HG02981 (cell line): ENCODE measurements at regions not wholly inside any gene's neighbourhood (a gene's known extent, or its start where the extent isn't known, plus 50 kb on each side); places are given as distances from the start of the nearest gene placed in this dataset.
"Not testable (repeated sequence)": the region's sequence is repeated elsewhere in the genome, so short reads cannot be mapped to it uniquely, and the experiment has no call there.

Experiments
- ATAC-seq: cut with Tn5 transposase; IDR thresholded peaks from one replicate; pipeline ENCODE4 v1.9.1; 2021; ENCODE audit warnings: mild to moderate bottlenecking, moderate library complexity; ENCODE audit not compliant: unreplicated experiment

GRCh38 chr14:87261621-87262020 lies 731.4 kb downstream of the GALC start:
- no peak for ATAC-seq

- no peak for ATAC-seq
Measured at GRCh38 chr14:87260460-87260859, 732.5 kb downstream of the GALC start.

- ATAC-seq, result no peak
Measured at GRCh38 chr14:87257421-87257820, 735.6 kb downstream of the GALC start.

DNA sequence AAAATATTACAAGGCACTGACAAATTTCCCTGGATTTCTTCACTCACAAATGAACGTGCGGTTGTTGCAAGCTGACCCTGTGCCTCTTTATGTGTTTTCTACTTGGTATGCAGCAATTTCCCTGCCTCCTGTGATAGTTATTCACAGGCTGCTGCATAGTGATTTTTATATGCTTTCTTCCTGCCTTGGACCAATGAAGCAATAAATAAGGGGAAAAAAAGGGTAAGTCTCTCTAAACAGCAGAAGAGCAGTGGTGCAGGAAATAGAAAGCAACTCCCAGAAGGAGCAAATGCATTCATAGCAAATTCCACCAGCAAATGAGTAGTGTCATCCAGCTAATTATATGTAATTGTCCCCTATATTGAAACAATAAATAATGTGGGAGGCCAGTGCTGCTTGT lies 737.9 kb downstream of the GALC start:
- ATAC-seq, result no peak

- no peak for ATAC-seq
Measured at GRCh38 chr14:87254331-87254874, 738.6 kb downstream of the GALC start.

GRCh38 chr14:87253791-87254190 lies 739.2 kb downstream of the GALC start:
- not testable (repeated sequence) for ATAC-seq

DNA sequence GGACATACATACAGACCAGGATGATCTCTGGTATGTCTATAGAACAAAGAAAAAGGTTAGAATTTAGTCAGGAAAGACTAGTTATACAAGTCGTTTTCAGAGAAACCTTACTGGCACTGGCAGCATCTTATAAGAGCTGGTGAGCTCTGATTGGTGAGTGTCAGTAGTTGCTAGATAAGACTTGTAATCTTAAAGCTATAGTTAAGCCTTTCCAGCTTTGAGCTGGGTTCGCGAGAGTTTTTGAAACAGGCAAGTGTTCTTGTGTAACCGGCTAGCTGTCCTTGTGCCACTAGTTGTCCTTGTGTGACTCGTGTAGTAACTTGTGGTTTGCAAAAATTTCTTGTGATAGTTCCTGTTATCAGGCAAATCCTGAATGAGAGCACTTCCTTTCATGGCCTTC lies 740.9 kb downstream of the GALC start:
- ATAC-seq, result no peak

DNA sequence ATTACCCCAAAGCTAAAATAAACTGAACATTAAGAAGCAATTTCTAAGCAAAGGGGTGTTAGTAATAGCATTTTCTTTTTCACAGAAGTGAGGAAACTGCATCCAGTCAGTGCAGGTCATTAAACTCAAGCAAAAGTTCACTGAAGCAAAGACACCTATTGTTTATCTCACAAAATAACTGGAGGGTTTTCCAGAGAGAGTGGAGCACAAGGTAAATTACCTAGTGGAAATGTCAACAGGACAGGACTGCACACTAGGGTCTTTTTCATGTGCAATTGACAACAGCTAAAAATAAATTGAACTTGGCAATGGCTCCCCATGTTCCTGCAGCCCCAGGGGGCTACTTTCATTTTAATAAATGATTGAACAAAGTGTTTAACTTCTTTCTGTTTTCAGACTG lies 742.0 kb downstream of the GALC start:
- ATAC-seq, result no peak

- no peak for ATAC-seq
Measured at GRCh38 chr14:87241018-87241768, 751.8 kb downstream of the GALC start.

- ATAC-seq, result not testable (repeated sequence)
Measured at GRCh38 chr14:87240319-87240718, 752.7 kb downstream of the GALC start.

- no peak for ATAC-seq
Measured at GRCh38 chr14:87233806-87234384, 759.1 kb downstream of the GALC start.

DNA sequence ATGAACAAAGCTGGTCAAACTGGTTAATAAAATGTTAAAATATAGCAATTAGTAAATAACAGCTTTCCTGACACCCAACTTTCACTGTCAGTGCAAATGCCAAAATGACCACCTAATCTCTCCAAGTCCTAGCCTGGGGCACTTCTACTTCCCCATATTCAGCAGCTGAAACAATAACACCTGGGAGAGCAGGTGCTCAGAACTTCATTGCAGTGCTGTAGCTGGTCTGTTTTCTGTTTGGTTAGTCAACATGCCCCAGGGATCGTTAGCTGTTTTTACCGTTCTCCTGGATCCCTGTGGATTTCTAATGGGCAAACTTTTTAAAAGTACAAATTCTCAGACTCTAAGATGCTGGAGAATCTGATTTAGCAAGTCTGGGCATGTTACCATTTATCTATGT lies 759.7 kb downstream of the GALC start:
- no peak for ATAC-seq

DNA sequence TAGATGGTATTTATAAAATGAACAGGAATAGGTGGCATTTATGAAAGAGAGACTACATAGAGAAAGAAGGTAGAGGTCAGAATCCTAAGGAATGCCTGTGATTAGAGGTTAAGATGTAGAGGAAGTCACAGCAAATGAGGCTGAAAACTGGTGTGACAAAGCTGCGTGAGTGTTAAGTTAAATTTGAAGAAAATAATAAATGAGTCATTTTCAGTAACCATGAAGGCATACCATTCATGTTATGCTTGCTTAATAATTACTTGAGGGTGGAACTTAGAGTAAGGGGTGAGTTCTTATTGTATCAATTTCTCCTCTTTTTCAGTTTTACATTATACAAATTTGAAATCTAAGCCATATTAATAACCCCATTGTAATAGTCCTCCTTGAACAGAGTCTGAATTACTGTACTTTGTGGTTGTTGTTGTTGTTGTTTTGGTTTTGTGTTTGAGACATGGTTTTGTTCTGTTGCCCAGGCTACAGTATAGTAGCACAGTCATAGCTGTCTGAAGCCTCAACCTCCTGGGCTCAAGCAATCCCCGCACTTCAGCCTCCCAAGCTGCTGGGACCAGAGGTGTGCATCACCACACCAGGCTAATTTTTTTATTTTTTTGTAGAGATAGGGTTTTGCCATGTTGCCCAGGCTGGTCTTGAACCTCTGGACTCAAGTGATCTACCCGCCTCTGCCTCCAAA lies 761.5 kb downstream of the GALC start:
- no peak for ATAC-seq

DNA sequence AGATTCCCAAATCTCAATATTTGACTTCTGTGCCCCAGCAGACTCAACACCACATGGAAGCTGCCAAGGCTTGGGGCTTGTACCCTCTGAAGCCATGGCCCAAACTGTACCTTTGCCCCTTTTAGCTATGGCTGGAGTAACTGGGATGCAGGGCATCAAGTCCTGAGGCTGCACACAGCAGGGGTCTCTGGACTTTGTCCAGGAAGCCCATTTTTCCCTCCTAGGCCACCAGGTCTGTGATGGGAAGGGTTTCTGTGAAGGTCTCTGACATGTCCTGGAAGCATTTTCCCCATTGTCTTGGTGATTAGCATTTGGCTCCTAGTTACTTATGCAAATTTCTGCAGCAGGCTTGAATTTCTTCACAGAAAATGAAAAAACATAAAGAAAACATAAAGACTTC lies 762.3 kb downstream of the GALC start:
- ATAC-seq, result no peak

DNA sequence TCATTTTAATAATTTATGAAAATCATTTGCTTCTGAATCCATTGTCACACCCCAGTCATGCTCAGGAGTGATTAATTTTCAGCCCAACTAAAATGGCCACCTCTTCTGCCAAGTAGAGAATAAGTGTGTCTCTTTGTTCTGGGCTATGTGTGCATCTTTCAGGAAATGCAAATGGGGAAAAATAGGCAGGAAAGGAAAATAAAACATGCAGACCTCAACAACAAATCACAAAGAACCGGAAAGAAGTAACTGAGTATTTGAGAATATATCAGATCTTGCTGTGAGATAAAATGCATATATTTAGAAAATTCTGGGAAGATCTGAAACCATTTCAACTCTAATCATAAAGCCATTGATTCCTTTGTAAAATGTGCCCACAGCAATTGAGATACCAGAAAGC lies 763.9 kb downstream of the GALC start:
- no peak for ATAC-seq

GRCh38 chr14:87217023-87217422 lies 776.0 kb downstream of the GALC start:
- ATAC-seq, result no peak

GRCh38 chr14:87214558-87214957 lies 778.4 kb downstream of the GALC start:
- no peak for ATAC-seq

- no peak for ATAC-seq
Measured at GRCh38 chr14:87207756-87208155, 785.2 kb downstream of the GALC start.

- no peak for ATAC-seq
Measured at GRCh38 chr14:87205811-87206210, 787.2 kb downstream of the GALC start.

GRCh38 chr14:87203346-87203745 lies 789.6 kb downstream of the GALC start:
- no peak for ATAC-seq

DNA sequence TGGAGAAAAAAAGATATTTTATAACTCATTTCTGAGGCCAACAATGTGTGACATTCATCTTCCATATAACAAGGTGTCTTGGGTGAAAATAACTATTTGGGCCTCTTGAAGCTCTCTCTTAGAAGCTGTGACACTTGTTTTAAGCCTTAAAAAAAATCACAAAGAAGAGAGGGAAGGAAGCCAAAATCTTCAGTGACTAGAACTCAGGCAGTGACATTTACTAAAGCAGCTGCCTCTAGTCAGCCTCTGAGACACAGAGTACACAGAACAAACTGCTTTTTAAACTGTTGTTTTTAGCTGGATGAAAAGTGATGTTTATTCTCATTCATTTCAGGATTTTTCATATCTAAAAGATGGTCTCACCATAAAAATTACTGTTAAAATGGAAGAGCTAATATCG lies 793.6 kb downstream of the GALC start:
- ATAC-seq, result no peak

DNA sequence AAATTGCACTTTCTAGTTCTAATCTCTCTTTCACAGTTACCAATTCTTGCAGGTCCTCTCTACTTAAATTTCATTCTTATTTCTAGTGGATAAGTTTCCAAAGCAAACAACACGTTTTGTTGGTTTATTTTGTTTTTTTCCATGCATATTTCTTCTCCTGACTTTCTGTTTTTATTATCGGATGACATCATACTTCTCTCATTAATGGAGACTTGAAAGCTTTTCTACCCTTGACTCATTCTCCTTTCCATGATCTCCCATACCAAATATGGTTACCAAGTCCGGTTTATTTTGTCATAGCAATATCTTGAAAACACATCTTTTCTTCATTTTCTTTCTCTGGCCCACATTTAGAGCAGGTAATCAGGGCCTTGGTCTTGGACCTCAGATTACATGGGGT lies 796.5 kb downstream of the GALC start:
- no peak for ATAC-seq
